GM18870 (cell line): ENCODE measurements at regions not wholly inside any gene's neighbourhood (a gene's known extent, or its start where the extent isn't known, plus 50 kb on each side); places are given as distances from the start of the nearest gene placed in this dataset.
"Not testable (repeated sequence)": the region's sequence is repeated elsewhere in the genome, so short reads cannot be mapped to it uniquely, and the experiment has no call there.

Experiments used
- ATAC-seq: cut with Tn5 transposase; IDR thresholded peaks from one replicate; pipeline ENCODE4 v1.9.1; 2021; ENCODE audit warnings: moderate library complexity; ENCODE audit not compliant: unreplicated experiment

- not testable (repeated sequence) for ATAC-seq
These were observed 53.1 kb upstream of the TMEM252 start for GRCh38 chr9:68593760-68594159.

GRCh38 chr9:68595868-68596267 is 55.2 kb upstream of the TMEM252 start:
- no peak for ATAC-seq

- no peak for ATAC-seq
These were observed 56.8 kb upstream of the TMEM252 start for GRCh38 chr9:68597362-68597997.

GRCh38 chr9:68599826-68600225 is 59.1 kb upstream of the TMEM252 start:
- ATAC-seq, result no peak

- no peak for ATAC-seq
These were observed 60.4 kb upstream of the TMEM252 start for GRCh38 chr9:68601081-68601480.

GRCh38 chr9:68603371-68603770 is 62.7 kb upstream of the TMEM252 start:
- no peak for ATAC-seq

GRCh38 chr9:68608763-68609162 is 68.1 kb upstream of the TMEM252 start:
- ATAC-seq, result no peak

- no peak for ATAC-seq
These were observed 69.3 kb upstream of the TMEM252 start for GRCh38 chr9:68609901-68610415.

- no peak for ATAC-seq
These were observed 73.4 kb upstream of the TMEM252 start for GRCh38 chr9:68614121-68614520.

- ATAC-seq, result not testable (repeated sequence)
These were observed 76.3 kb upstream of the TMEM252 start for GRCh38 chr9:68617011-68617410.

GRCh38 chr9:68619072-68619471 is 78.4 kb upstream of the TMEM252 start:
- ATAC-seq, result no peak

- no peak for ATAC-seq
These were observed 79.0 kb upstream of the TMEM252 start for GRCh38 chr9:68619636-68620035.

- no peak for ATAC-seq
These were observed 79.5 kb upstream of the PIP5K1B start for GRCh38 chr9:68625559-68625958.

- ATAC-seq, result no peak
These were observed 78.5 kb upstream of the PIP5K1B start for GRCh38 chr9:68626526-68626925.

GRCh38 chr9:68627104-68627503 is 77.9 kb upstream of the PIP5K1B start:
- no peak for ATAC-seq

- ATAC-seq, result no peak
These were observed 77.4 kb upstream of the PIP5K1B start for GRCh38 chr9:68627594-68627993.

GRCh38 chr9:68629042-68629441 is 76.0 kb upstream of the PIP5K1B start:
- ATAC-seq, result no peak

GRCh38 chr9:68631811-68632210 is 73.2 kb upstream of the PIP5K1B start:
- ATAC-seq, result no peak

GRCh38 chr9:68637020-68637419 is 68.0 kb upstream of the PIP5K1B start:
- no peak for ATAC-seq

- not testable (repeated sequence) for ATAC-seq
These were observed 65.8 kb upstream of the PIP5K1B start for GRCh38 chr9:68639261-68639660.

- ATAC-seq, result no peak
These were observed 64.5 kb upstream of the PIP5K1B start for GRCh38 chr9:68640421-68641089.
